HL-60 (cell line): ENCODE measurements at regions not wholly inside any gene's neighbourhood (a gene's known extent, or its start where the extent isn't known, plus 50 kb on each side); places are given as distances from the start of the nearest gene placed in this dataset.

ENCODE experiments used
- DNase-seq, 2 experiments: peaks; one replicate each; pipeline ENCODE4 v3.0.0-alpha.2; 2010 to 2020; ENCODE audit warnings: low read depth in 1 of 2, low spot score in 1 of 2
- H3K27ac ChIP-seq: fragments of 250-450 bp; sonication (Bioruptor Pico); replicated peaks from 2 replicates; pipeline ENCODE4 v1.5.1; 2020; ENCODE audit warnings: mild to moderate bottlenecking, moderate library complexity
- H3K27me3 ChIP-seq: fragments of 250-450 bp; sonication (Bioruptor Pico); 2 replicates; pipeline ENCODE4 v1.5.1; 2021; ENCODE audit warnings: mild to moderate bottlenecking, moderate library complexity; ENCODE audit not compliant: insufficient read depth, poor library complexity, severe bottlenecking
- H3K4me3 ChIP-seq: replicated peaks from 2 replicates; pipeline ENCODE4 v1.5.1; 2011; ENCODE audit warnings: mild to moderate bottlenecking, control low read depth, low read length; ENCODE audit not compliant: insufficient read depth
- CTCF ChIP-seq: IDR thresholded peaks from one replicate; pipeline ENCODE4 v1.5.1; 2011; ENCODE audit warnings: low read length, control low read depth, inconsistent platforms; ENCODE audit not compliant: insufficient read depth
- GABPA ChIP-seq: IDR thresholded peaks from 2 replicates; pipeline ENCODE4 v1.6.1; 2012; ENCODE audit warnings: low read depth
- POLR2AphosphoS5 ChIP-seq: IDR thresholded peaks from 2 replicates; pipeline ENCODE4 v1.6.1; 2012; ENCODE audit warnings: low read depth
- REST ChIP-seq: IDR thresholded peaks from 2 replicates; pipeline ENCODE4 v1.6.1; 2012; ENCODE audit warnings: low read depth; ENCODE audit not compliant: insufficient replicate concordance
- SPI1 ChIP-seq: IDR thresholded peaks from 2 replicates; pipeline ENCODE4 v1.6.1; 2012; ENCODE audit warnings: low read depth, mild to moderate bottlenecking, borderline replicate concordance

- Histone ChIP-seq H3K27ac (no peak overlapping the region), H3K27me3 (peaks cover 3% of the 10 kb centered on the region)
- DNase-seq: no peak
These were observed 146.4 kb downstream of the GADD45G start for GRCh38 chr9:89751079-89751825.

GRCh38 chr9:89752154-89752553, 147.3 kb downstream of the GADD45G start:
- H3K27me3 ChIP-seq: peaks cover 3% of the 10 kb centered on the region
- TF ChIP-seq CTCF (no peak), GABPA (no peak), SPI1 (no peak), REST (no peak), POLR2AphosphoS5 (no peak)
- H3K4me3 ChIP-seq: no peak overlapping the region
- DNase-seq: no peak
- H3K27ac ChIP-seq: no peak overlapping the region

More at GRCh38 chr9:89751079-89751825, 146.4 kb downstream of the GADD45G start:
- TF ChIP-seq SPI1 (no peak), CTCF (no peak), REST (no peak), POLR2AphosphoS5 (no peak), GABPA (no peak)
- H3K4me3 ChIP-seq: no peak overlapping the region

- TF ChIP-seq REST (no peak), GABPA (no peak), POLR2AphosphoS5 (no peak), CTCF (no peak), SPI1 (no peak)
- Histone ChIP-seq H3K4me3 (no peak overlapping the region), H3K27ac (no peak overlapping the region), H3K27me3 (peaks cover 3% of the 10 kb centered on the region)
- no peak for DNase-seq
These were observed 148.8 kb downstream of the GADD45G start for GRCh38 chr9:89753472-89754055.
